Left lung (tissue), 4 donors: ENCODE measurements at regions not wholly inside any gene's neighbourhood (a gene's known extent, or its start where the extent isn't known, plus 50 kb on each side); places are given as distances from the start of the nearest gene placed in this dataset.

Experiments used
- ATAC-seq: fragments of 200-7000 bp; cut with Tn5 transposase; one replicate; pipeline ENCODE4 v1.9.1; 2020; ENCODE audit warnings: moderate library complexity
- DNase-seq, 4 donors: peaks; one replicate each; pipeline ENCODE4 v3.0.0-alpha.2; 2013 to 2020
- H3K27ac ChIP-seq, 2 donors: fragments of 200-600 bp; sonication (generic) in 1 of 2; one replicate each; pipeline versions ENCODE4 v1.5.0 to v1.8.0; 2020 to 2021
- H3K27me3 ChIP-seq, 2 donors: fragments of 200-600 bp; sonication (generic) in 1 of 2; one replicate each; pipeline versions ENCODE4 v1.5.0 to v1.8.0; 2020 to 2021
- H3K36me3 ChIP-seq, 2 donors: fragments of 200-600 bp; sonication (generic) in 1 of 2; one replicate each; pipeline versions ENCODE4 v1.5.0 to v1.8.0; 2020 to 2021
- H3K4me1 ChIP-seq, 2 donors: fragments of 200-600 bp; one replicate each; pipeline ENCODE4 v1.8.0; 2021
- H3K4me3 ChIP-seq, 2 donors: fragments of 200-600 bp; sonication (generic) in 1 of 2; one replicate each; pipeline versions ENCODE4 v1.5.0 to v1.8.0; 2020 to 2021; ENCODE audit warnings: mild to moderate bottlenecking in 1 of 2
- H3K9me3 ChIP-seq, 2 donors: fragments of 200-600 bp; sonication (generic) in 1 of 2; one replicate each; pipeline versions ENCODE4 v1.5.0 to v1.8.0; 2020 to 2021
- CTCF ChIP-seq, 2 donors: fragments of 200-600 bp; sonication (generic) in 1 of 2; IDR thresholded peaks; one replicate each; pipeline versions ENCODE4 v1.5.0 to v1.8.0; 2021; ENCODE audit warnings: antibody characterized with exemption in 2 of 2
- intact Hi-C, 2 donors: fragments of 100-400 bp; cut with DNase I; formaldehyde crosslinking; loops; one replicate each; pipeline versions ENCODE4 v1.11.2 to v1.14.2; 2022
- donor health status: DM: no; HTN: yes; CAD: no.
- donor health status: DM: no; HTN: no; CAD: no.

GRCh38 chr4:108327642-108328382 is 159.1 kb upstream of the LEF1 start:
- Histone ChIP-seq H3K27me3 (no peaks in the 10 kb centered on the region), H3K4me1 (no peaks in the 10 kb centered on the region), H3K27ac (no peak overlapping the region), H3K9me3 (no peaks in the 10 kb centered on the region), H3K4me3 (no peak overlapping the region), H3K36me3 (no peaks in the 10 kb centered on the region)
- no peak for ATAC-seq
- DNase-seq, result no peak
- intact Hi-C loops, result no loop called here
- no peak for TF ChIP-seq CTCF (IDR thresholded peaks at IDR 0.05)

- H3K27me3 ChIP-seq, result no peaks in the 10 kb centered on the region
- no peaks in the 10 kb centered on the region for H3K9me3 ChIP-seq
- intact Hi-C loops, result no loop called here
- no peak overlapping the region for H3K4me3 ChIP-seq
- no peak for ATAC-seq
- H3K4me1 ChIP-seq, result no peaks in the 10 kb centered on the region
- DNase-seq, result no peak
- no peak for TF ChIP-seq CTCF (IDR thresholded peaks at IDR 0.05)
- H3K27ac ChIP-seq, result no peak overlapping the region
- H3K36me3 ChIP-seq, result no peaks in the 10 kb centered on the region
These were observed 156.8 kb upstream of the LEF1 start for GRCh38 chr4:108325561-108325960.

GRCh38 chr4:108324450-108324849 is 155.7 kb upstream of the LEF1 start:
- no peak for ATAC-seq
- no peak for DNase-seq
- Histone ChIP-seq H3K4me3 (no peak overlapping the region), H3K4me1 (no peaks in the 10 kb centered on the region), H3K9me3 (no peaks in the 10 kb centered on the region), H3K27me3 (no peaks in the 10 kb centered on the region), H3K36me3 (no peaks in the 10 kb centered on the region), H3K27ac (no peak overlapping the region)
- intact Hi-C loops, result no loop called here
- no peak for TF ChIP-seq CTCF (IDR thresholded peaks at IDR 0.05)

GRCh38 chr4:108322497-108322896 is 153.8 kb upstream of the LEF1 start:
- H3K27ac ChIP-seq, result no peak overlapping the region
- no peaks in the 10 kb centered on the region for H3K36me3 ChIP-seq
- DNase-seq, result no peak
- H3K27me3 ChIP-seq, result no peaks in the 10 kb centered on the region
- intact Hi-C loops, result no loop called here
- ATAC-seq, result no peak
- no peaks in the 10 kb centered on the region for H3K4me1 ChIP-seq
- TF ChIP-seq CTCF (IDR thresholded peaks at IDR 0.05), result no peak
- no peaks in the 10 kb centered on the region for H3K9me3 ChIP-seq
- H3K4me3 ChIP-seq, result no peak overlapping the region

- DNase-seq, result no peak
- intact Hi-C loops, result no loop called here
These were observed 151.3 kb upstream of the LEF1 start for GRCh38 chr4:108320061-108320460.

More at GRCh38 chr4:108320061-108320460, 151.3 kb upstream of the LEF1 start:
- no peak for TF ChIP-seq CTCF (IDR thresholded peaks at IDR 0.05)
- no peaks in the 10 kb centered on the region for H3K27me3 ChIP-seq
- ATAC-seq, result no peak
- H3K27ac ChIP-seq, result no peak overlapping the region
- H3K36me3 ChIP-seq, result no peaks in the 10 kb centered on the region
- no peaks in the 10 kb centered on the region for H3K9me3 ChIP-seq
- H3K4me1 ChIP-seq, result no peaks in the 10 kb centered on the region
- H3K4me3 ChIP-seq, result no peak overlapping the region
